GM18499 (cell line): ENCODE measurements at regions not wholly inside any gene's neighbourhood (a gene's known extent, or its start where the extent isn't known, plus 50 kb on each side); places are given as distances from the start of the nearest gene placed in this dataset.
"Not testable (repeated sequence)": the region's sequence is repeated elsewhere in the genome, so short reads cannot be mapped to it uniquely, and the experiment has no call there.

ENCODE experiments used
- ATAC-seq: cut with Tn5 transposase; IDR thresholded peaks from one replicate; pipeline ENCODE4 v1.9.1; 2021; ENCODE audit warnings: moderate number of reproducible peaks; ENCODE audit not compliant: insufficient read depth, unreplicated experiment

DNA sequence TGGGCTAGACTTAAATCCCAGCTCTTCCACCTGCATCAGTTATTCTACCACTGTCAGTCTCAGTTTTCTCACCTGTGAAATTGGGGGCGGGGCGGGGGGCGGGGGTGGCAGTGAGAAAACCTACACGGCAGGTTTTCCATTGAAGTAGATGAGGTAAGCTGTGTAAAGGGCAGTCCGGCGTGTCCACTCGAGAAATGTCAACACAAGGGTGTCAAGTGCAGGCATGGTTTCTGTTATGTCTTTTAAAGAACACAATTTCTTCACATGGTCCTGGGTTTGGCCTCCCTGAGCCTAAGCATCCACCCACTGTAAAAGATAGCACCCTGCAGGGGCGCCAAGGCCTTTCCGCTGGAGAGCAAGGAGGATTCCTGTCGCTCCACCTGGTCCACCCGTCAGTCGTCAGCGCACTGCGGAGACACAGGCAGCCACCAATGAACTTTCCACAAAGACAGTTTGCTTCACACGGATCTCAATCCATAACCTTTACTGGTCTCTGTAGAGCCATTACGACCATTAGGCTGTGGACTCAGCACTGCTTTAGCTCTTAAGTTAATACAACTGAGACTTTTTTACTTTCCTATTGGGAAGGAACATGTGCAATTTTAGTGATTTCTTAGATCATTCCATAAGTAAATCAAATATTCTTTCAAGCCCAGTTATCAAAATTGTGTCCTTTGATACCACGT is 99.5 kb upstream of the FOXB1 start:
- ATAC-seq: no peak

DNA sequence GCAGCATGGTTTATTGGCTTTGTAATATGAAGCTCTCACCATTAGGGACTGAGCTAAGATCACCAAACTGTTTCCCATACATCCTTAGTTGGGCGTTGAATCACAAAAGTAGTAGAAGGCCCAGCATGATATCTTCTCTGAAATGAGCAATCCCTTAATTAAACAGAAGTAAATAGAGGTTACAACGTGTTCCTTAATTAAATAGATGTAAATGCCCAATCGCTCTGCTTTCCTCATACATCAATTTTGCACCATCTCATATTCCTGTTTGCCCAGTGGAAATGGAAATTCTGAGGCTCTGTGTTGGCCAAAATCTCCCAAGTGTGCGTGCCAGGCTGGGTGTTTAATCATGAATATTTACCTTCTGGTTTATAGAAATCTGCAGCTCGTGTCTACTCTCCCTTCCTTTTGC is 107.4 kb upstream of the FOXB1 start:
- no peak for ATAC-seq

DNA sequence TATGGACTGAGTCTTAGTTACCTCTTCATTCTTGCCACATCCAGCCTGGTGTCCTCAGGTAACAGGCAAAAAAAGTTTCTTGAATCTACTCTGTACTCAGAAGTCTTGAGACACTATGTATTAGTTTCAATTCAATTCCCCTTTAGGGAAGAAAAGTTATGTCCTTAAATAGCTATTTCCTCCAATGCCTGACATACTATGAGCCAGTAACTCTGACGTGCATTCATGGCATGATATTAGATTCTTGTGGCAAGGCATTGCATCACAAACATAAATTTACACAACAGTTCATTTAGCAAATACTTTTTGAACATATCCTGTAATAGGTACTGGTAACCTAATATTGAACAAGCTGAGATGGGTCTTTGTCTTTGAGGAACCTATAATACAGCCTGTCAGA is 109.3 kb upstream of the FOXB1 start:
- no peak for ATAC-seq

DNA sequence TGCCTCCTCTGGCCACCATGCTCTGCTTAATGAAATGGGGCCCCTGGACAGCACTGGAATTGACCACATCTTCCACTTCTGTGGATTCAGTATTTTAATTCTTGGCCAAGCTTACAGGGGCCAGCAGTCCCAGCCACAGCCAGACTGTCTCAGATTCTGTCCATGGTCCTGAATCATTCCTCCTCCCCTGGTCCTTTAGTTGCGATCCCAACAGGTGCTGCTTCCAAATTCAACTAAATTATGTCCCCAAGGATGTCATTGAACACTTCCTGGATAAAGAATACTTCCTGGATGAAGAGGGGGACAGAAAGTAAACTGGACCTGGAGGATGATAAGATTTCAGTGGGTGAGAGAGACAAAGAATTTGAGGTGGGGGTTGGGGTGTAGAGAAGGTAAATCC is 111.1 kb upstream of the FOXB1 start:
- no peak for ATAC-seq

DNA sequence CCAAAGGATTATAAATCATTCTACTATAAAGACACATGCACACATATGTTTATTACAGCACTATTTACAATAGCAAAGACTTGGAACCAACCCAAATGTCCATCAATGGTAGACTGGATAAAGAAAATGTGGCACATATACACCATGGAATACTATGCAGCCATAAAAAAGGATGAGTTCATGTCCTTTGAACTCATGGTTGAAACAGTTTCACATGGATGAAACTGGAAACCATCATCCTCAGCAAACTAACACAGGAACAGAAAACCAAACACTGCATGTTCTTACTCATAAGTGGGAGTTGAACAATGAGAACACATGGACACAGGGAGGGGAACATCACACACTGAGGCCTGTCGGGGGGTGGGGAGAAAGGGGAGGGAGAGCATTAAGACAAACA is 116.2 kb upstream of the FOXB1 start:
- not testable (repeated sequence) for ATAC-seq

DNA sequence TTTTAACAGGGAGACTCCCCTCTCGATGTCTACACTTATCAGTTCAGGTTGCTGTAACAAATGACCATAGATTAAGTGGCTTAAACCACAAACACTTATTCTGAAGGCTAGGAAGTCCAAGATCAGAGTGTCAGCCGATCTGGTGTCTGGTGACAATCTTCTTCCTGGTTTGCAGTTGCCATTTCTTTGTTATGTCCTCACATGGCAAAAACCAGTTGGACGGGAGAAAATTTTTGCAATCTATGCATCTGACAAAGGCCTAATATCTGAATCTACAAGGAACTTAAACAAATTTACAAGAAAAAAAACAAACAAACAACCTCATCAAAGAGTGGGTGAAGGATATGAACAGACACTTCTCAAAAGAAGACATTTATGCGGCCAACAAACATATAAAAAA is 116.9 kb upstream of the FOXB1 start:
- no peak for ATAC-seq

DNA sequence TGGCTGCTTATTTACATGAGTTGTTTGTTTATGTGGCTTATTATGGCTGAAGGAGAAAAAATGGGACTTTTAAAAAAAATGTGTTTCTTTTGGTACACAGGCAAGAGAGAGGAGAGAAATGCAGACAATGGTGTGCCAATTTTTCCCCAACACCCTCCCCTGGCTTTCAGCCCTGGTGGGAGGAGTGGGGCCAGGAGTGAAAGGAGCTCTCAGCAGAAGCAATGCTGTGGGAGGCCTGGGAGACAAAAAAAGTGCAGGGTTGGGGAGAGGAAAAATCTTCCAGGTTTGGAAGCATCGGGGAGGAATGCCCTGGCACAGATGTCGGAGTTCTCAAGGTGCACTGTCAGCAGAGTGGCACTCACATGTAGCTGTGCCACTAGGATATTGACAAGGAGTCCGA is 117.7 kb upstream of the FOXB1 start:
- no peak for ATAC-seq

DNA sequence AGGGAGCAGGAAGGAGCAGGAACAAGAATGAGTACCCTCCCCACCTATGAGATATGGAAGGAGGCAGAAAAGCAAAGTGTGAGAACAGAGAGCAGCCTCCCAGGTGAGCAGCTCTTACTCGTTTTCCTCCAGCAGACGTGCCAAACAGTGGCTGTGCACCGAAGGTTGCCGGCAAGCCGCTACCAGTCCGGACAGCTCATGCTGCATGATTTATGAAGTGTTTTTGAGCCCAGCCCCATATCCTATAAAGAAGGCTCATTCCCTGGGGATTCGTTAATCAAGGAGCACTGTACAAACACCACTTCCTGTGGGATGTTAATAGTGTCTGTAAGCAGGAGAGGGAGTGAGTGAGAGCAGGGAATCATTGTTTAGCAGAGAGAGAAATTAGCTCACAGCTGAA is 118.3 kb upstream of the FOXB1 start:
- no peak for ATAC-seq

DNA sequence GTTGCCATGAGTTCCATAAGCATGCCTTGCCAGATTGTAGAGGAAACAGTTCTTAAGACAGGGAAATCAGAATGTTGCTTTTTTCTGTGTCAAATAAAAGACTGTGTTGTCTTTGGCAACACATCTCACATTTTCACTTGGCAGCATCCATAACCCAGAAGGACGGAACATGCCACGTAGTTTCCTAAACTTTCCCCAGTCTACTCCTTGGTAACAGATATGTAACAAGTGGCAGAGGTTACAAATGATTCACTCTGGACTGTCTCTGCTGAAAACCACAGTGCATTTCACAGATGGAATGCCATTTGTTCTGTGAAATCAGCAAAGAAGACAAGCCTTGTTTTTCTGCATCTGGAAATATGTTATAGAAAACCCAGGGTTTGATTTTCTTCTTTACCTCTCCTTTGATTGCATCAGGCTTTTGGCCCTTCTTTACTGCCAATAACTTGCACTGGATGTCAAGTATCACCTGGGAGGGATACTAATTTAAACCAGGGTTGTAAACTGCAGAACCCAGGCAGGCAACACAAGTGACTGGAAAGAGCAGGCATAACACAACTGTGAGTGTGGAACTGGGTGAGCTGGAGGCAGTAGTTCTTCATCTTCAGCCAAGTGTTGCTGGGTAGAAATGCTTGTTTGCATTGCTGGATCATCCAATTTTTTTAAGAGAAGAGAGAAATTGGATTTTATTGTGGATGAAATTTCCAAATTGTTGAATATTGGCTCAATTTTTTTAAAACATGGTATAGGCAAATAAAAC is 124.4 kb upstream of the FOXB1 start:
- ATAC-seq: no peak

DNA sequence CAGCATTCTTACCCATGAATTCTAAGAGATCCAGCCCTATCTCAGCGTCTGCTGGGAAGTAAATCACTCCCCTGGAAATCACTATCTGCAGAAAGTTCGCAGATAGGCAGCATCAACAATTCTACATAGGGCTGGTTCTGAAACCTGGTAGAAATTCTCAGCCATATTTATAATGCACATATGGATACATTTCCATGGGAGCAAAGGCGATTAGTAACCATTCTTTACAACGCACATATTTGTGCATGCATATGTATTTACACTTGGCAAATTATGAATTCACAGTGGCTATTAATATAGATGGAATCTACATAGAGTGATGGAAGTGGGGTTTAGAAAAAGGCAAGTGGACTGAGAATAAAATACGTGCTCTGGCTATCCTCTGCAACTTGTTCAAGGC is 128.0 kb upstream of the FOXB1 start:
- no peak for ATAC-seq

DNA sequence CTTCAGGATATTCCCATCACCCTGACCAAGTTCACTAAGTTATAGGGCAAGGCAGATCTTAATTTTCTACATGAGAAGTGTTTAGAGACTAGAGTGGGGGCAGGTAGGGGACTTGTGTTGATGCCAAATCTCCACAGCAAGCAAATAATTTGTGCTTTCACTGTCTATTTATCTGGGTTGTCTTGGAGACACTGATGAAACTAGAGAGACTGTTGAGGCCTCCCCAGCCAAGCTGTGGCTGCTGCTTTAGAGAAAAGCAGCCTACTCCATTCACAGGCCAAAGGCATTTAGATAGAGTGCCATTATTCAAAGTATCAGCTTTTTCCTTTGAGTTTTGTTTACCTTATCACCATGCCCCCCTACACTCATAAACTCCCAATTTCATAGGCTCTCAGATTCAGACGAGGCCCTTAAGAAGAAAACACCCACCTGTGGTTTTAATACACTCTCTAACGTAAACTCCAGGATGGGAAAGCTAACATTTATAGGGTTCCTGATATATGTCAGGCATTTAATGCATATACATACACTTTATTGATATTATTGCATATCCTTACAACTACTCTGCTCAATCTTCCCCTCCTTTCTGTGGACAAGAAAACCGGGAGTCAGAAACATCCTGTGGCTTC is 130.4 kb upstream of the FOXB1 start:
- ATAC-seq: no peak

DNA sequence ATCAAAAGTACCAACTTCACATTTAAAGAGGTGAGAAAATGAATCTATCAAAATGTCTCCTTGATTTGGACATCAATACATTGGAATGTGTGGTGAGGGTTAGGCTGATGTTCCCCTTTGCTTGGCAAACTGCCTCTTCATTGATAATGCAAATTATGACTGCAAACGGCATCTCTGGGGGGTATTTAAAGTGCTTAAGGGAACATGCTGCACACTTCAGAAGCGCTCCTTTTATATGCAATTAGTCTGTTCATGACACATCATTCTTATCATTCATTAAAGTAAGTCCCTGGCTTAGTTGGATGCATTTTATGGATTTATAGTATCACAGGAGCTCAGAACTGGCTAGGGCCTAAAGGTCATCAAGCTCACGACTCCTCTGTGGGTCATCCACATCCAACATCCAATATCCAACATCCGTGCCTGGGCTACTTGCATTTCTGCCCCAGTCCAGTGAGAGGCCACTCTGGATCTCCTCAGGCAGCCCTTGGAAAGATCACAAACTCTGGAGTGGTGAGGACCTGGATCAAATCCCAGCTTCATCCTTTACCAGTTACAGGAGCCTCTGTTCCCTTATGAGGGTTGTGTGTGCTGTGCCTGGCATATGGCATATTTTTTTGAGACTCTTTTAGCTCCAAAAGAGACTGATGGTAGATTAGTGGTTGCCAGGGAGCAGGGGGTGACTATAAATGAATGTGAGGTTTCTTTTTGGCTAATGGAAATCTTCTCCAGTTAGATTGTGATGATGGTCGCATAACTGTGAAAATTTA is 136.8 kb upstream of the FOXB1 start:
- no peak for ATAC-seq

DNA sequence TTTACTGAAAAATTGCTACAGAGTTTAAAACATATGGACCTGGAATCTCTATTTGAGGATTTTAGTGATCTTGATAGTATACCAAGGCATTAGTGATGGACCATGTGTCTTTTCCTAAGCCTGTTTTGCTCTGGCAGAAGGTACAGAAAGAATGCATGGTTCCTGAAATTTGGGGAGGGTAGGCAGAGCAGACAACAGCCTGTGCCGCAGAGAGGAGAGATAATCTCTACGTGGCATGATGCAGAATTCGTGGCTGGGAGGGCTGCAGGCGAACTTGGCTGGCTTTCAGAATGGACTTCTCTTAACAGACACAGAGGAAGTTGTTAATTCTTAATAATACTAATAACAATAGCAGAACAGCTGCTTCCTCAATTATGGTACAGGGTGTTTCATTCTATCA is 137.5 kb upstream of the FOXB1 start:
- no peak for ATAC-seq

DNA sequence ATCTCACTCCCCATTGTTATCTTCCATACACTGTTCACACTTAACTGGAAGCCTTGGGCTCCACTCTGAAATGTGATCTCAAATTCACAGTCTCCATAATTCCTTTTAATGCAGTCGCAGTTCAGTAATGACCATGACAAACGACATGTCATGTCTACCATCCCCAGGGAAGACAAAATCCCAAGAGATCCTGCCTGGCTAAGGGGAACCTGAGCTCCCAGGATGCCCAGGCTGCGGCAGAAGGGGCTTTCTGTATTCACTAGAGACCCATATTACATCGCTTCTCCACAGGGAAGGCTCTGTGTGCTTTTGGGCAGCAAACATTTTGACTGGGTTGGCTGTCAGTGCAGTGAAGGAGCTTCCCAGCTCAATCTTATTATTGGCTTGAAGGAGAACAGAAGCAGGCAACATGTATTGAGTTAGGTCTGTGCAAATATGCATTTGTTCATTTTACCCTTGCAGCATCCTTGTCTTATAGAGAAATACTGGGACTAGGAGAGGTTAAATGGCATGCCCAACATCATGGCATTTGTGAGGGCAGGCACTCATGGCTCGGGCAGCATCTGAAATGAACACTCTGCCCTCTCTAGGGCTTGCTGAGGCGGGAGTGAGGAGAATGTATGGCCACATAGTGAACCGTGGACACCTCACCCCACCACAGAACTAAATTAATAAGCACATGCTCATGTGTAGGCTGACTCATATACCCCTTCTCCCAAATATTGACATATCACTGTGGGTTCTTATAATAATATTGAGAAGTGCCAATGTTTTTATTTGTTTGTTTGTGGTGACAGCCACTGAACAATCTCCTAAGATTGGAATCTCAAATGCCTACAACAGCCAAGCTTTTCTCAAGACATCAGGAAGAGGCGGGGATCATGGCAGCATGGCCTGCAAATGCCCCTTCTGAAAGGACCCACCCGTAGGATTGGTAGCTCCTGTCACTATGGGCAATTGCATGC is 141.6 kb upstream of the FOXB1 start:
- ATAC-seq: no peak

DNA sequence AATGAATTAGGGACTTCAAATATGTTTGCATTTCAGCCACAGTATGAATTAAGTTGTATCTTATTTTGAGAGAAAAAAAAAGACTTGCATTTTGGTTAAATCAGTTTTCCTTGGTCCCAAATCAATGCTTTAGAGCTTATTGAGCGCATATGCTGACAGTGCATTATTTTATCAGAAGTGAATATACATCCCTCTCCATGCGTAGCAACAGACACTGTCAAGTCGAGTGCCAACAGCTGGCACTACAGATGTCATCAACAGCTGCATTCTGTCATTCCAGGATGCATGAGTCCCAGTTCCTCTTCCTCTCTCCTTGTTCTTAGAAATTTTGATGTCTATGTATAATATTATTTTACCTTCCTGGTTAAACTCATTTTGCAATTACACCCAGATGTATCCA is 156.1 kb upstream of the FOXB1 start:
- no peak for ATAC-seq

DNA sequence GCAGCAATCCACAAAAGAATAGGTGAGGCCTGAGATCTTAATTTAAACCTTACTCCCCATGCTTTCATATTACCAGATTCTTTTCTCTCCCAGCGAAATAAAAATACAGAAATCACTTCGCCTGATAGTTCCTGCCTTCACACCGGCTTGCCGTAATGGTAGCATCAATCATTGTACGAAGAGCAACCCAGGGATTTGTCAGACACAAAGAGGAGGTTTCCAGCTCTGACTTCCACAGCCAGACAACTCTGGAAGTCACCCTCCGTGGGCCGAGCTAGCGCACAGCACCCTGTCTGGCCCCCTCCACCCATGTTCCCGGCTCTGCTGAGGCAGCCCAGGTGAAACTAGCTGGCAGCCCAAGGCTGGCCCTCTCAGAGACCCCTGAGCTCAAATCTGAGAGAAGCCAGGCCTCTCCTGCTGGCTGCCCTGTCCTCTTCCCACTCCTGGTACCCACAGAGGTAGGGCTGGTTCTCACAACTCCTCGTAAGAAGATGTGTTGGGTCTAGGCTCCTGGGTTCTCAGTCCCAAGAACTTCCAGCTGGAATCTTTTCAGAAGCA is 156.9 kb upstream of the BNIP2 start:
- no peak for ATAC-seq

DNA sequence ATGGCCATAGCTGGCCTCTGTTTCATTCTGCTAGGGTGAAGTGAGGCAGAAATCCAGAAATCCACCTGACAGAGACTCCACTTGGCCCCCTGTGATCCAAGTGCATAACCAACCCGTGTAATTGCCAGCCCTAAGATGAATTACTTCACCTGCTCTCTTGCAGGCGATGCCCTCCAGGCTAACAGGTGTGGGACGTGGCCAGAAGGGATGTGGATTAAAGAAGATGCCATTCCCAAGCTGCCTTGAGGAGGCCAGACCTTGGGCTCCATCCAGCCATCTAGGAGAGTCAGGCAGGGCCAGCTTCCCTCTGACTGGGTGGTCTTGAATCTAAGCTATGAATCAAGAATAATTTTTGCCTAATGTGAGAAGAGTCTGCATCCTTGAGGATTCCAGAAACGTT is 154.5 kb upstream of the BNIP2 start:
- ATAC-seq: no peak

DNA sequence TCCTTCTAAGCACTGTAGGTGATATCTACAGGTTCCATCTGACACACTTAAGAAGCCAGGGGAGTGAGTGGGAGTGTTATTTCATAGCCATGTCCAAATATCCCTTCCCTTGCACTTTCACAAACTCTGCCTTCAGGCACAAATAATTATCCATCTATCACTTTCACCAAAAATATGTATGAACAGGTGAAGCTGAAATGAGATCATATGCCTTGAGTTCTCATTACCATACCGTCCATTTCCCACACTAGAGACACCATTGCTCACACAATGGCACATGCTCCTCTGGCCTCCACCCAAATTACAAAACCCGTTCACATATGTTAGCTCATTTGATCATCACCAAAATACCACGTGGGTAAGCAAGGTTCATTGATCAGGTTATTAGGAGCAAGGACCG is 151.9 kb upstream of the BNIP2 start:
- ATAC-seq: no peak

DNA sequence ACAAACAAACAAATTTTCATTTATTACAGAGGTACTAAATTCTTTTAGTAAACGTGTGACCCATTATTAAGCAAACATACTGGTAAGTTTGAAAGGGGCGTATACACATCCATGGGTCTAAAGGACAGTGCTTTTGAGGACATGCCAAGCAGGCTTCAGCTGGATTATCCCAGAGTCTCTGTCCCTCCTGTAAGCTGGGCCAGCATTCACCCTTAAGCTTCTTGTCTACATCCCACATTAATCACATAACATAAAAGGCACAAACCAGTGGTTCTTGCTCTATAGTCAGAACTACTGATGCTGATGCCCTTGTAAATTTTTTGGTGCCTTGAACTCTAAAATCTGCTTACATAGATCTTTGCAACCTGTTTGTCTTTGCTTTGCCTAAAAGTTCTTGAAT is 150.8 kb upstream of the BNIP2 start:
- ATAC-seq: no peak

DNA sequence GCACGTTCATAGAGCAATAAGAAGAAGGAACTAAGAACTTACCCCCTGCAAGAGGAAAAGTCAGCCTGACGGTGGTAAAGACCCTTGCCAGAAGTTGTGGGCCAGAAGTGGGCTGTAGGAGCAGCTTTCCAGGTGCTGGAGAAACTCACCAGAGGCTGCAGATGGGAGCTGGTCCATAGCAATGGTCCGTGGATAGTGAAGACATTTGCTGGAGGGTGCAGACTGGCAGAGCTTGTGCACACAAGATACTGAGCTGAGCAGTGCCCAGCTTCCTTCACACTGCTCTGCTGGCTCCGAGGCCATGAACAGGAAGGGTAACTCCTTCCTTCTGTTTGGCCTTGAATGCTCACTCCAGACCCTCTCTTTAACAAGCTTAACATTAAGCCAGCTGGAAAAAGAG is 149.8 kb upstream of the BNIP2 start:
- no peak for ATAC-seq
